GM18909 (cell line): ENCODE measurements at regions not wholly inside any gene's neighbourhood (a gene's known extent, or its start where the extent isn't known, plus 50 kb on each side); places are given as distances from the start of the nearest gene placed in this dataset.

Experiments
- ATAC-seq: cut with Tn5 transposase; IDR thresholded peaks from one replicate; pipeline ENCODE4 v1.9.1; 2021; ENCODE audit warnings: mild to moderate bottlenecking; ENCODE audit not compliant: unreplicated experiment, poor library complexity

DNA sequence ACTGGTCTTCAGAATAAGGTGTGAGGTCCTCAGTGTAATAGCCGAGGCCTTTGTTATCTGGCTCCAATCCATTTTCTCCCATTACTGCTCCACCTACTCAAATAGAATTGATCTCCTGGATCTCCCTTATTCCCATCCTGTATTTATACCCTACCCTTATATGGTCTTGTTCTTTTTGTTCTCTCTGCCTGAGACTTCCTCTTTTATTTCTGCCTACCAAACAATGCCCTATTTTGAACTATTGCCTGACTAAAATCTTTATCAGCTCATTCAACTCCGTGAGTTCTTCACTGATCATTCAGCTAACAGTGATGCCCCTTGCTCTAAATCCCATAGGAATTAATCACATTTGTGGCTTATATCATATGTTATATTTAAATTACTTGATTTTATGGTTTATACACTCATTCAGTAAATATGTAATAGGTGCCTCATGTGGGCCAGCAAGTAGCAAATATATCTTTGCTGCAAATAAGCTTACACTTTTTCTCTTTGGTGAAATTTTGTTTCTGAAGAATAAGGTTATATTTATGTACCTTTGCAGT lies 417.5 kb upstream of the MEF2C start:
- ATAC-seq, result no peak

DNA sequence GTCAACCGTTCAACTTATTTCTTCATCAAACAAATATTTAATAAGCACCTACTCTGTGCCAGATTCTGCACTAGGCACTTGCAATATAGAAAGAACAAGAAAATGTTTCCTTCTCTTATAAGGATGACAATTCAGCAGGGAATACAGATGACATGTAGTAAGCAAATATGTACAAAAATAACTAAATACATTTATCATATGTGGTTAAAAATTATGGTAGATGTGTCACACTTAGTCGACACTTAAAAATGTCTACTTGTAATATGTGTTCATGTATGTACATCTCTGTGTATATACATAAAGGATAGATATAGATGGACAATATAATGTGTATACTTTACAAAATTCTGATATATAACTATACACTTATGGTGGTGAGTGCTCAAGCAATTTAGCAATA lies 417.0 kb upstream of the MEF2C start:
- no peak for ATAC-seq

DNA sequence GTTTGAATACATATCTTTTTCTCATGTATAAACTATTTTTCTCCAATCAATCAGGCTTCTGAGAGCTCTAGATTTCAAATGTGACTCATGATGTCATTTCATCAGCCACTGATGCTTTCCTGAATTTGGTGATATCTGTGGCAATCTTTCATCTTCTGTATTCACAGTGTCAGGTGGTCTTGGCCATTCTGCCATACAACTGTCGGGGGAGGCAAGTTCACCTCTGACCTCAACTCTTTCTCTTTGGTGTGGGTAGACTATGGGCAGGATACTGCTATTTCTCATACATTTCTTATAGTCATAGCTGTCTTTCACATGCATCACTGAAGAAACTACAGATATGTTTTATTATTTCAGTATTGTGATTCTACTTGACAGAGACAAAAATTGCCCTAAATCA lies 414.1 kb upstream of the MEF2C start:
- no peak for ATAC-seq

DNA sequence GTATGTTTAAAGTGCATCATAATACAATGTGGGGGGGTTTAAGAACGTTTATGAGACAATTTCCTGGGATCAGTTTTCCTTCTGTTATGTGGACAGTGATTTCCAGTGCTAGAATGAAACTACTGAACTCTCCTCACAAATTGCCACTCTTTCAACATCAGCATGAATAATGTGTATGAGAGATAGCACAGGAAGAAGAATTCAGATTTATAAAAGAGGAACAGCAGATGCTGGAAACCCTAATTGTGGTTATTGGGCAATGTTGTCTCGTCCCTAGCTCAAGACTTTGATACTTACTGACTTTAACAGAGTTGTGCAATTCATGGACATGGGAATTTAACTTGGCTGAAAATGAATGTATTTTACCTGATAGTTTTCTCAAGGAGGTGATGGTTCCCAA lies 410.8 kb upstream of the MEF2C start:
- no peak for ATAC-seq

DNA sequence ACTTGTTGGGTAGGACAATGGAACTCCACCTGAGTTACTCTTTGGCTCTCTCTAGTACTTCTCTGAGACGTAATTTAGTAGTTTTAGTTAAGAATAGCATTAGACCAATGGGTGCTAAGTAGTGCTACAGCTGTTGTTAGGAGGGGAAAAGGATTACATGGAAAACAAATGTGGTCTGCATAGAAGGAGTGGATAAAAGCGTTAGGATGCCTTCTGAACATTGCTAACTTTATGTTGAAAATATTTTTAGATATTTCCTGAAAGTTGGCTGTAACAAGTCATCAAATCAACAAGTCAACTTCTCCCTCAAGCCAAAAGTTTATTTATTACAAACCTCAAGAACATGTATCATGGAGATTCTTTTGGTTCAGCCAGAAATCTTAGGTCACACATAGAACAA lies 409.5 kb upstream of the MEF2C start:
- ATAC-seq, result no peak

DNA sequence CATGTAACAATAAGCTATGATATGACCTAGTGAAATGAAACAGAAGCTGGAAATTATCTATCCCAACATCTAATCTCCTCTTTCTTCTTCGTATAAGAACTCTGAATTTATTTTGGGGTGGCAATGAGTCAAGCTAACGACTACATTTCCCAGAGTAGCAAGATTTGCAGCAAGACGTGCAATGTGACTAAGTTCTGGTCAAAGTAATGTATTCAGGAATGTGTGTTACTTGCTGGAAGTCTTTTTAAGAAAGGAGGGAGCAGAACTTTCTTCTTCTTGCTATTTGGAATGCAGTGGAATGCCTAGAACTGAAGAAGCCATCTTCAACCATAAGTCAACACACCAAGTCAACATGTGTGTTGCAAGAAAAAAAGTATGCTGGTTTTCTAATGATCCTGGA lies 406.6 kb upstream of the MEF2C start:
- ATAC-seq, result no peak

DNA sequence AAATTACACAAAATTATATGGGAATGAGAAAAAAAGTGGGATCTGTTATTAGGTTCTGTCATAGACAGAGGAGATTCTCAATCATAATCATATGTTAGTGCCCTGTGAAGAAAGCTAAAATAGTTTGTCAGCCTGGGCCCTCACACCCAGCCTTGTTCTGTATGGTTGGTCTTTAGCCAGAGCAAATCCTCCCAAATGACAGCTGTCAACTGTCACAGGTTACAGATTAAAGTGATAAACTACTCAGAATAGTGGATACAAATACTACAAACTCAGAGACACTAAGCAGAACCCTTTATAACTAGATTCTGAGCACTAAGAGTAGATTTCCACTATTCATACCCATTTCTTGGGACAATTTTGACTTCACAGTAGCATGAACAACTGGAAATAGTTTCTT lies 405.0 kb upstream of the MEF2C start:
- no peak for ATAC-seq

DNA sequence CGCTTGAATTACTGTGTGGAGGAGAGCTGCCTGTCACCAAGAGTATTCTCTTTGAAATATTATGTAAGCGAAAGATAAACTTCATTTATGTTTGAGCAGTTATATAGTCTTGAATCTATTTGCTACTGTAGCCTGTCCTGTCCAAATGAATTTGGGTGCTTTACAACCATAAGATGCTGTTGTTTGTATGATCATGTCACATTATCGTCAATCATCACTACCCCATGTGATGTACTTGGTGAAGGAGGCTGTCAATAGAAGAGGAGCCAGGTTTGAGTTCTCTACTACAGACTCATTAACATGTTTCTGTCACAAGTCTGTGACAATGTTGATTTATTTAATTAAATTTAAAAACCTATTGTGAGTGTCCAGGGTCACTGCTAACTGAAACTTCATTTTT lies 403.3 kb upstream of the MEF2C start:
- no peak for ATAC-seq

DNA sequence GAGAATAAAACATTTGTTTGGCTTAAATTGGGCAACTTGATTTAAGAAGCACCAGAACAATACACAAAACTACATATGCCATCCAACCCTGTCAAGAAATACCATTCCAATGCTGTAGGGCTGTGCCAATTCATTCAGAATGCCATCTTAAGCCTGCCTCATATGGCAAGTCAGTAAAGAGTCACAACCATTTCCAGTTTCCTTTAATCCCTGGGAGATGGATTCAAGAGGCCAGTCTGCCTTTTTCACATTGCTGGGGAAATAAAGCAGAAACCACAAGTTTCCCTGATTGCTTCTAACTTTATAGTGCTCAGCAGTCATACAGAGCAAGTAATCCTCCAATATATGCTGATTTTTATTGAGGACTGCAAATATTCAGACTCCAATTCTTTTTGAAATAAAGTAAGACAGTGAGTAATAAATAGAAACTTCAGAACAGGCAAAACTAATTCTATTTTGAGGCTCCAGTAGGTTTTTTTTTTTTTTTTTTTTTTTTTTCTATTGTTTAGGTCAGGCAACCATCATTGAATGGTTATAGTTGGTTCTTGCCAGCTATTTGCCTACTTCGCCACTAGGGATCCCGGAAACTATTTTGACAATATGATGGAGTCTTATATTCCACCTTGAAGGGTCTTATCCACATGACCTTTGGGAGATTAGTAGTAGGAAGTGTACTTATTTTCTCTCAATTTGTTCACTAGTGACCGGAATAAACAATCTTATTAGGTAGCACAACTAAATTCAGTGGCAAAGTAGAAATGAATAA lies 400.9 kb upstream of the MEF2C start:
- no peak for ATAC-seq

DNA sequence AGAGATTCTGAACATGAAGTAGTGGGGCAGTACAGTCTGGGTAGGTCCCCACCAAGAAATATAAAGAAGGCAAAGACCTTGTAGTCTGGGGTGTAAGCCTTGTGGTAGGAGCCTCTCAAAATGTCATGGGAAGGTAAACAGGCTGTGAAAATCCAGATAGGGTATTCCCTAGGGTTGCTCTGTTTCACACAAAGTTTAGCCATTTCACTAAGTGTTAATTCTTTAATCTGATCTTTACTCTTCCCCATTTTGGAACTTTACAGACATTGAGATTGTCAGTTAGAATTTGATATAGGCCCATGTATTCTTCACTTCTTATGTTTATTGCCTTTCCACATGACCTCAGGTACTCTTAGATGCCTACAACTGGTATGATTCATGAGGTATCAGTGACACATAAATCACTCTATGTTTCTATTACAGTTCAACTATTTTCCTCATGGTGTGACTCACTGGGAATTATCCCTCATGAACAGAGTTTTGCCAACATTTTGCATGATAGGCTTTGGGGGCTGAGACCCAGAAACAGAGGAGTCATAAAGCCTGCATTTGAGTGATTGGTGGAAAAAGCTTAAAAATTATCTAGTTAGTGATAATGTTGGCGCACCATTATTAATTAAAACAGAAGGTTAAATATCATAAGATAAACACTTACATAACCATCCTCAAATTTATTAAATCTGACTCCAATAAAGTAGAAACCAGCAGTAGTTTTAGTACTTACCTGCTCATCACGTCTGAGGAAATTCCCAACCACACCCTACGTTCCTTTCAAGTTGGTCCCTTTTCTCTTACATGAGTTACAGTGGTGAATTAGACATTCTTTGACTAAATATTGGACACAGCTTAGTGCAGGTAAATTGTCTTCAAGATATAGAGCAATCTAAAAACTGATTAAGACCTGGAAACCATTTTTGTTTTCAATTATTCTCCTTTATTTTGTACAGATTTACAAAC lies 399.8 kb upstream of the MEF2C start:
- ATAC-seq, result no peak

DNA sequence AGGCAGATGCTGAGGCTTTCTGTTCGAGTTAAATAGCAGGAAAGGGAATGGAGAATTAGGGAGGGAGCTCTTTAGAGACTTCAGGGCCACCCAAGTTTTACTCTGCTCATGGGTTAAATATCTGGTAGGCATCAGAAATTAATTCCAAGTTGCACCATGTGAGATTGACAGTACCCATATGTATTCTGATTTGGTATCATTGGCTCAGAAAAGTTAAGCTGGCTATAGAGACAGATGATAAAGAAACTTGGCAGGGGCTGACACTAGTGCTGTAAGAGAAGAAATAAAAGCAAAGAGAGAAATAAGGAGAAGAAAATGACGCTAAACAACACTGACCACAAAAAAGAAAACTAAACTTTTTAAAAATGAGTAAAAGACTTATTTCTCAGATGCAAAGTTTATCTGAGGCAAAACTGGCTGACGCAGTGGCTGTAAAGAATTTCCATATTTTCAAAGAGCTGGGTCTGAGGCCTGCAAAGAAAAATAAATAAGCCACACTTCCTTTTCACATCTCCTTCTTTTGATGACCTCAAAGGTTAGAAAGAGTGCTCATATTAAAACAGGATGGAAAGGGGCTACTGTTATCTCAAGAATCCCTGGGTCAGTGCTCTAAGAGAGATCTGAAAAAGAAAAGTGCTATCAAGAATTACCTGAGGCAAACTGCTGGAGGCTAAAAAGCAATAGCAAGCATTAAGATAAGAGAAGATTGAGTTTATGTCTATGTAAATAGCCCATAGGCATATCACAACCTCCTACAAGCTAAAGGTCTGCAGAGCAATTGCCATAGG lies 399.0 kb upstream of the MEF2C start:
- ATAC-seq, result no peak

DNA sequence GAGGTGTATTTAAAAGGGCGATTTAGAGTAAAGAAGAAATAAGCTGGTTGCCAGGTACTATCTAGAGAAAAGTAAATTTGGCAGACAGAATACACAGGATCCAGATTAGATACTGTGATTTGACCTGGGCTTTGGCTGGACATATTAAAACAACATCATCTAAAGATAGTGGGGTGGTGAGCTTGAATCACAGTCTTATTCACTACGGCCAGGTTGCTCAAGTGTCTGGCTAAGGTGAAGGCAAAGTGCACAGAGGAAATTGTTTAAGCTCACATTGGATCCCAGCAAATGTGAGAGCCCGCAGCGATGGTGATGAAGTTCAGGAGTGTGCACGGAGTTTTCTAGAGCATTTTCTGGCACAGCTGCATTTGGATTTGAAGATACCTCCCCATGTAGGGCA lies 398.2 kb upstream of the MEF2C start:
- ATAC-seq, result no peak

DNA sequence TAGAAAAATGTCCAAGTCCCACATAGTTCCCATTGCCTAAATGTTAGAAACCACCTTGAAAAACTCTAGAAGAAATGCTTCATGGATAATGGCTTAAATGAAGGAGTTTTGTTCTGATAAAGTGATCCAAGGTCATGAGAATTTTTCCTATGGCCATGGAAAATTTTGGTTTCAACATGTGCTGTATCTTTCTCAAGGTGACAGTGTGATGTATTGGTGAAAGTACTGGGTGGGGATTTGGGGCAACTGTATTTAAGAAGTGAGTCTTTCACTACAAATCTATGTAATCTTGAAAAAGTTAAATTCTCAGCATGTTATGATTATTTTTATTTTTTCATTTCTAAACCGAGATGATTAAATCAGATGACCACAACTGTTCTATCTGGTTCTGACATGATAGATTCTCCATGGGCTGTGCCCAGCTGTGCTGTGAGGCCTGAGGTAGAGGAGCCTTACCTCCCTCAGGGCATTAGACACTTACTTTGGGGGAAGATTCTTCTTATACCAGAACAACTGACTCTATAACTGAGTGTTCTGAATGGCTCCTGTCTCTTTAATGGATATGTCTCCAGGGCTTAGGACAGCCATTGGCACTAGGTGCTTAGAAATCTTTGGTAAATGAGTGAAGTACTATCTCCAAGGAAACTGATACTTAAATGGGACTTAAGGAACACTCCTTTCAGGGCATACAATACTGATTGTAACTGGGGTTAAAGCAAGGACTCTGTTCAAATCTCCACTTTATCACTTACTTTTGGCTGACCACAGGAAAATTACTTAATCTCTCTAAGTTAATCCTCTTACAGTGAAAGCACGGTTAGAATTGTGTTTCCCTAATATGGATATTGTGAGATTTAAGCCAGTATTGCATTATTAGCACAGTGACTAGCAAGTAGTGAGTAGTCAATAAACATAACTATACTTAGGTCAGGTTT lies 397.4 kb upstream of the MEF2C start:
- ATAC-seq, result no peak

DNA sequence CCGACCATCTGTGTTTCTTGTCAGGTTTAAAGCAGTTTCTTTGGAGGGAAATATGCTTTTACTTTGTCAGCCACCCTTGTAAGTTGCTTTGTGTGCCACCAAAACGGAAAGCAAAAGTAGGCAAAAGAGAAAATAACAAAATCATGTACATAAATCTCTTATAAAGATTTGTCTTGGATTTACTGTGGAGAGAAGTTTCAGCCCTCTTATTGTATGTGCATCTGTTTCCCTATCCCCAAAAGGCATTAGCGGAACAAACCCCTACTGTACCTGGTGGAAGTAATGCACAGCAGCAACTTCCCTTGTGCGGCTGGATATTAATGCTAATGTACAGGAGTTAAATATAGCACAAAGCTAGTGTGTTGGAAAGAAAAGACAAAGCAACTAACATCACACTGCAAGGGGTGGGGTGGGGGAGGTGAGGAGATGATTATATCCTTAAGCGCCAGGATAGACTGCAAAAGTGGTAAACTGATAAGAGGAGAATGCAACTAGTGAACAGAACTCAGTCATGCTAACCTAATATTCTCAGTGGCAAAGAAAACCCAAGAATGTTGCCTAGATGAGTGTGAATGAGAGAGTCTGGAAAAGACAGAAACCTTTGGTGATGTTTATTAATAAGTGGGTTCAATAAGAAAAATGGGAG lies 396.5 kb upstream of the MEF2C start:
- no peak for ATAC-seq

DNA sequence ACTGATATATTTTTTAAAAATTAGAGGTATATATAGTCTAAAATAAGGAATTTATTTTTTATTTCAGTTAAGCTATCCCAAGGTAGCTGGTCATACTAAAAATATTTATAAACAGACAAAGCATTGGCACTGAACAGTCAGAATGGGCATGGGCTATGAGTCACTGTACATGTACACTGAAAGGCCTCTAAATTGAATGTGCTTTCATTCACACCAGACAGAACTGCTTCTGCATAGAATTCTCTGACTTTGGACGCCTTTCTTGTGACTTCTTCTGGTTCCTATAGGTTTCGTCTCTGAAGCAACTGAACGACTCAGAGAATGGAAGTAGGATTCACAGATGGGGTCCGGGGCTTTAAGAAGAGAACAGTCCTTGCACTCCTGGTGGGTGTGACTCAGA lies 394.8 kb upstream of the MEF2C start:
- no peak for ATAC-seq

DNA sequence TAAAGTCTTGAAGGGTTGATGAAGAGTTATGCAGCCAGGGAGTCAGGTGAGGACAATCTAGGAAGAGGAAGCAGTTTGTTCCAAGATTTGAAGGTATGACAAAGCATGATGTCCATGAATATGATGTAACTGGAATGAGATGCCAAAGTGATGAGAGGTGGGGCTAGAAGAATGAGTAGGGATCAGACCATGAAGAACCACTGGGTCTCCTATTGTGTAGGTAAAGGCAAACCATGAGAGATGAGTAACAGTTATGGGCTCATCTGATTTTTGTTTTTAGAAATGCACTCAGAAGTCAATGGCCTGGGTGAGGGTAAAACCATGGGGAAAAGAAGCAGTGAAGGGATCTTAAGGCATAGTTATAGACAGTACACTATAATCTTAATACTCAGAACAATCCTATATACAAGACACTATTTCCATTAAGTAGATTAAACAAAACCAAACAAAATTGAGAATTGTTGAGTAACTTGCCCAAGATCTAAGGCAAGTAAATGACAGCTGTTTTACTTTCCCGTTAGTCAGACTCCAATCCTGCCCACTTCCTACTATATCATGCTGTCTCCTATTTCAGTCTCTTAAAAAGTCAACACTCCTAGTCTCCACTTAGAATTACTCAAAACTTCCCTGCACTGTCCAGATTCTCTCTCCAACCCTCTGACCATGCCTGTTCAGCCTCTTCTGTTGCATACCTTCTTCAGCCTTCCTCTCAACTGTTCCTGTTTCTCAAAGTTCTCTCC lies 393.8 kb upstream of the MEF2C start:
- no peak for ATAC-seq

DNA sequence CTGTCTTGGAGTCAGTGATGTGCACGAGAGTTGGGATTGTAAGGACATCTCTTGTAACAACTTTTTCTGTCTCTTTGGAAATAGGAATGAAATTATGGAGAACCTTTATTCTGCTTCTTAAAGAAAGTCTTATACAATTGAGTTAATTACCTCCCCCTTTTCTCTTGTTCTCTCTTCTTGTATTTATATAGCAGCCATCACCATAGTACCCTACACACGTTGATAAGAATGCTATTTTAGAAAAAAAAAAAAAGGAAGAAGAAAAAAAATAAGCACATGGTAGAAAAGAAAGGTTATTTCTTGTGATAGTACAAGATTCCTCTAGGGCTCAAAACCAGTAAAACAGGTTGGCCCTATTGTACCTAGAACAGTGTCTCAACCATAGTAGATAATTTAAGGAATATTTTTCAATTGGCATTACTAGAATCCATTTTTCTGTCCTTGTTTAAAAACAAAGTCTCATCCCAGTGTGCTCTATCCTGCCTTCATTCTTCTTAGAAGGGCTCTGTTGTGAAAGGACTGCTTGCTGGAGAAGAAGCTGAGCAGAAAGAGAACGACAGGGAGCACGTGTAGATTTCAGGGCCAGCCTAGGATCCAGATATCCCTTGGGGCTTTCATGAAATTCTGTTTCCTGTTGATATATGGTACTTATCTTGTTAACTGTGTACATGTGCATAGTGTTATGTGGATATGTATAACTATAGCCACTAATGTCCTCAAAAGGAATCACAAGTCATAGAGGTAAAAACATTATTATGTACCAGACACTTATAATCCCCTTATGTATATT lies 392.3 kb upstream of the MEF2C start:
- no peak for ATAC-seq

DNA sequence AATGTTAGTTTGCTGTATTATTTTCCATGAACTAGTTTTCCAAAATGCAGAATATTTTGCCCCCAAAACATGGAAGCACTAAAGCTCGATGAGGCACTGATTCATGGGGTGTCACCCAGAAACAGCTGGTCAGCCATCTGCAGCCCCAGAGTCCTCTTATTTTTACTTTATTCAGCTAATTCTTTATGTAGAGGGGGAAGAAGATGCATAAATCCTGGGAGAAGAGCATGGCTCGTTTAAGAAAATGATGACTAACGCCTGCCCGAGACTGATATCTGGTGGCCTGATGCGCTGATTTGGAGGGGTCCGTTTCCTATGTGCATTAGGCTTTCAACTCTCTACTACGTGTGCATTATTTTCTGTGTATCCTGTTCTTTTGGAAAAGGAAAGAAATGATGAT lies 390.3 kb upstream of the MEF2C start:
- no peak for ATAC-seq
